ENCODE measurements at regions not wholly inside any gene's neighbourhood (a gene's known extent, or its start where the extent isn't known, plus 50 kb on each side); places are given as distances from the start of the nearest gene placed in this dataset.

- no peak for TF ChIP-seq MAFK (IDR thresholded peaks at IDR 0.05; ENCODE audit: low read depth, low read length)
- TF ChIP-seq HDAC2 (IDR thresholded peaks at IDR 0.05; ENCODE audit: borderline replicate concordance in 1 of 2, low read depth in 2 of 2, low read length in 2 of 2): no peak
Observed at GRCh38 chr6:12385316-12385715, 95.2 kb downstream of the EDN1 start (continued).

Measured in H1 (cell line).